ENCODE measurements at regions not wholly inside any gene's neighbourhood (a gene's known extent, or its start where the extent isn't known, plus 50 kb on each side); places are given as distances from the start of the nearest gene placed in this dataset.

- DNase-seq: no peak
These were observed 113.3 kb upstream of the KIF5B start for GRCh38 chr10:32169556-32169955.

GRCh38 chr10:32167450-32167849 is 111.2 kb upstream of the KIF5B start:
- DNase-seq: no peak

GRCh38 chr10:32166365-32166764 is 110.1 kb upstream of the KIF5B start:
- no peak for DNase-seq

- DNase-seq: no peak
These were observed 107.5 kb upstream of the KIF5B start for GRCh38 chr10:32163762-32164148.

GRCh38 chr10:32163071-32163761 is 107.0 kb upstream of the KIF5B start:
- no peak for DNase-seq

- no peak for DNase-seq
These were observed 105.4 kb upstream of the KIF5B start for GRCh38 chr10:32161586-32161985.

- no peak for DNase-seq
These were observed 104.6 kb upstream of the KIF5B start for GRCh38 chr10:32160864-32161263.

GRCh38 chr10:32159264-32159663 is 103.0 kb upstream of the KIF5B start:
- DNase-seq: no peak

GRCh38 chr10:32156031-32156495 is 99.8 kb upstream of the KIF5B start:
- no peak for DNase-seq

GRCh38 chr10:32155075-32155516 is 98.9 kb upstream of the KIF5B start:
- peak; percentile 66 for DNase-seq

GRCh38 chr10:32153931-32154330 is 97.7 kb upstream of the KIF5B start:
- DNase-seq: no peak

- no peak for DNase-seq
These were observed 97.0 kb upstream of the KIF5B start for GRCh38 chr10:32153252-32153651.

- DNase-seq: no peak
These were observed 95.6 kb upstream of the KIF5B start for GRCh38 chr10:32151871-32152270.

- DNase-seq: no peak
These were observed 94.4 kb upstream of the KIF5B start for GRCh38 chr10:32150532-32151101.

- DNase-seq: peak; percentile 75
These were observed 93.2 kb upstream of the KIF5B start for GRCh38 chr10:32149252-32149955.

- DNase-seq: no peak
These were observed 92.6 kb upstream of the KIF5B start for GRCh38 chr10:32148864-32149251.

- no peak for DNase-seq
These were observed 91.5 kb upstream of the KIF5B start for GRCh38 chr10:32147730-32148129.

GRCh38 chr10:32146166-32146565 is 89.9 kb upstream of the KIF5B start:
- no peak for DNase-seq

- no peak for DNase-seq
These were observed 88.8 kb upstream of the KIF5B start for GRCh38 chr10:32144817-32145688.

- no peak for DNase-seq
These were observed 87.2 kb upstream of the KIF5B start for GRCh38 chr10:32143302-32143847.

GRCh38 chr10:32142646-32143045 is 86.4 kb upstream of the KIF5B start:
- no peak for DNase-seq

GRCh38 chr10:32141018-32141807 is 85.0 kb upstream of the KIF5B start:
- DNase-seq: peak; percentile 33
